ENCODE measurements at regions not wholly inside any gene's neighbourhood (a gene's known extent, or its start where the extent isn't known, plus 50 kb on each side); places are given as distances from the start of the nearest gene placed in this dataset.
"Not testable (repeated sequence)": the region's sequence is repeated elsewhere in the genome, so short reads cannot be mapped to it uniquely, and the experiment has no call there.

DNA sequence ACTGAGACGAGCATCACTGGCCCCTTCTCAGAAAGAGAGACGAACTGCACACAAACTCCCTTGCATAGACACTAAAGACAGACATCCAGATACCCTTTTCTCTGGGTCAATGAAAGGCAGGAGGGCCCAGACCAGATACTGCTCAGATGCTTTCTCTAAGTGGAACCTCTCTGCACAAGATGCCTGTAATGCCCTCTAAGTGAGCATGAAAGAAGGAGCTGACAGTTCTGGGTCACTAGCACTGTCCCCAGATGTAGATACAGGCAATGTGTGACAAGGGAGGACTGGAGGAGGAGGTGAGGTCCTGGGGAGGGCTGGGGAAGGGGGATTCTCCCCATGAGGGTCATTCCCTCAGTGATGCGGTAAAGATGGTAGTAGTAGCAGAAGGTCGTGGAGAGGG, 501.0 kb upstream of the CDH11 start:
- no peak for DNase-seq (ENCODE audit: low read depth in 3 of 3)

DNA sequence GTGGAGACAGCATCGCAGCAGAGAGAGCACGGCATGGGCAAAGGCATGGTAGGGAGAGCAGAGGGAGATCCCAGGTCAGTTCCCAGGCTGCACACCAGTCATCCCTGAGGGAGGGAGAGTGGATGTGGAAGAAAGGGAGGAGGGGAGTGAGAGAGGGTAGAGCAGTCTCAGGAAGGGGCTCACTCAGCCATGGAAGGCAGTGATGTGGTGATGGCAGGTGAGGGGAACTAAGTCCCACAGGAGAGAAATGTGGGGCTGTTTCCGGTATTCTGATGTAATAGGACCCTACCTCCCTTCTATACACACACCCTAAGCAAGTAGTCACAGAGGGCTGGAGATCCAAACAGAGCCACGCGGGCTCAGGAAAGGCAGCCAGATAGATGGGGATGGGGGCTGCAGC, 500.3 kb upstream of the CDH11 start:
- no peak for DNase-seq (ENCODE audit: low read depth in 3 of 3)

DNA sequence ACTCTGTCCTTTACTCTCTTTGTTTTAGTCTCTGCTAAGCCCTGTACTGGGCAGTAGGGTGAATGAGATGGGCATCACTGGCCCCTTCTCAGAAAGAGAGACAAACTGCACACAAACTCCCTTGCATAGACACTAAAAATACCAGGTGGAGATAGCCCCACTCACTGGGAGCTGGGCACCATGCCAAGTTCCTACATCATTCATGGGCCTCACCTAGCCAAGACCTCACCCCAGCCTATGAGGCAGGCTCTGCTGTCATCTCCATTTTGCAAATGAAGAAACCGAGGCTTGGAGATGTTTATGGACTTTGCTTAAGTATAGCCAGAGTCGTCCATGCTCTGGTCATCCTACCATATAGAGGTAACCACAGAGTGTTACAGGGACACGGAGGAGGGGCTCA, 499.8 kb upstream of the CDH11 start:
- no peak for DNase-seq (ENCODE audit: low read depth in 3 of 3)

DNA sequence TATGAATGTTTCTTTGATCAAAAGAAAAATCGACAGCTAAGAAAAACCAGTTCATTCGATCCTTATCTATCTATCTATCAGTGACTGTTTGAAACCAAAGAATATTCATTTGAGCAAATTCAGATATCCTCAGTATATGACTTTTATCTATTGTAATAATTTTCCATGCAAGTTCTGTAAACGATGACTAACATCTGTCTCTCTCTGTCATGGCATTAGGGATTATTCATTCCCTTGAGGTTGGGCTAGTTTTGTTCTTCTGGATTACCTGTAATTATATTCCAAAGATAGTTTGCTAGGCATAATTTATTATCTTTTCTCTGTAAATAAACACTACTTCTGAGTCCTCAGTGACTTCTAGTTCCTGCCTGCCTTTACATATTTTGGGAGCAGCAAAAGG, 497.7 kb upstream of the CDH11 start:
- no peak for DNase-seq (ENCODE audit: low read depth in 3 of 3)

DNA sequence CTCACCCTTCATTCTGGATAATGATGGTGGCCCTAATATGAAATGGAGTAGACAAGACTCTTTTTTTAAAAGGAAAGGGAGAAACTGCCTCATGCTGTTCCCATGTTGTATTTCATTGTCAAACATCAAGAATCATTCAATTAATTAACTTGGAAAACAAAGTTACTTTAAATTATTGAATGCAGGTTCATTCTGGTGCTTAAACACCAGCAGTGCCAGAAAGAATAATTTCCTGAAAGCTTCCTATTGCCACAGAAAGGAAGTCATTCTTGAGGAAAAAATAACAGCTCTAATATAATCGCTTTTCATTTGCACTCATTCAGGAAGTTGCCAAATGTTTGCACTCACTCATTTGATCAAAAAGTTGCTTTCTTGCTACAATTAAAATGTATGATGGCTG, 497.1 kb upstream of the CDH11 start:
- no peak for DNase-seq (ENCODE audit: low read depth in 3 of 3)

DNA sequence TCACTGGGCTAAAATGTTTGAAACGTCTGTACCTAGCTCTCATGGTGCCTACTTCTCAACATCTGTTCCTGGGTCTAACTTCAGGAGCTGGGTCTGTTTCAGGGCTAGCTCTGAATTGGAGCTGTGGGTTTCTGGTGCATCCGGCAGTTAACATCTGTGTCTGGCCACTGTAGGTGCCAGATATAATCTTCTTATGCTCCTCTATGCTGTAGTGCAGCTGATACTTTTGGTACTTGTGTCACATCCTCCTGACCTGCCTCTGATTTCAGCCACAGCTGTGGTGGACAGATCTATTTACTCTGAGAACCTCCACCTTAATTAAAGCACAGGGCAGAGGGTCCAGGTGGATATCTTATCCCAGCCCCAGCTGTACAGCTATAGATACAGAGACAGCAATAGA, 496.5 kb upstream of the CDH11 start:
- no peak for DNase-seq (ENCODE audit: low read depth in 3 of 3)

DNA sequence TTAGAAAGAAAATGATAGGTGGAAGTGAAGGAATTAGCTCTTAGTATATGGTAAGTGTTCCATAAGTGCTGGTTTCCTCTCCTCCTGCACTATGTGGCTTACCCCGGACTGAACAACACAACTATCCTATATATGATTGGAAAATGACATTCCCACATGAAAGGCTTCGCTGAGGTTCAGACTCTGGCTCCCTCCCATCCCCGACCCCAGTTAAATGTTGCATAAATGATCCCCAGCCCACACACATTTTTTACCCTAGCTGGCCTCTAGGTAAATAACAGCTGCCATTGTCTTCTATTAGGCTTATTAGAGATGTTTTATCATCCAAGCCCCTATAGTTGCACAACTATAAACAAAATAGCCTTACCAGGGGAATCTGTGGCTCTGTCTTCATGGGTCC, 495.6 kb upstream of the CDH11 start:
- no peak for DNase-seq (ENCODE audit: low read depth in 3 of 3)

DNA sequence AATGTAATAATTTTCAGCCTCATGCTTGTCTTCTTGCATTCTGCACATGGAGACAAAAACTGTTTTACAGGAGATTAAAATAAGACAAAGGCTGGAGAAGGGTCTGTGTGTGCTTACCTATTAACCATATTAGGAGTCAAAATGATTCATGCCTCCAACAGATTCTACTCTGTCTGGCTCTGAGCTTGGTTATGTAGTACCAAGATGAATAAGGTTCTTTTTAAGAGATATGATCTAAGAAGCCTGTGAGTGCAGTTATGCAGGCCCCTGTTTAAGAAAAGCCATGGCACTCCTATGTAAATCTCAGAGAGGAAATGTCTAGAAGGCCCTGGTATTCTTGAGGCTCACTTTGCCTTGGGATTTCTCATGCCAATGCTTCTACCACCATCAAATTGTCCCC, 486.6 kb upstream of the CDH11 start:
- DNase-seq (ENCODE audit: low read depth in 3 of 3): no peak

DNA sequence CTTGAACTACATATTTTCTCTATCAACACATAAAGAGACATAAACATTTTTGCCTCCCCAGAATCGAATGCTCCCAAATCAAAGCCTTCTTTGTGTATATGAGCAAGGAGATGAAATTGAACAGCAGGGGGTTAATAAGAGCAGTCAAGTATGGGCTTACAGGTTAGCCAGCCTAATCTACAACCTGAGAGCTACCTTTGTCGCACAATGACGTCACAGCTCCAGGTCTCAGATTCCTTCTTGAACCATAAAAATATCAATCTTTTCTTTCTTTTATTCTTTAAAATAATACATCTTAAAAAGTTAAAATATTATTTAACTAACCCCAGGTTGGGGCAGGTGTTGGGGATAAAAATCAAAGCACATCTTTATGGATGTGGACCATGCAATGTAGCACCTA, 482.9 kb upstream of the CDH11 start:
- DNase-seq (ENCODE audit: low read depth in 3 of 3): no peak

DNA sequence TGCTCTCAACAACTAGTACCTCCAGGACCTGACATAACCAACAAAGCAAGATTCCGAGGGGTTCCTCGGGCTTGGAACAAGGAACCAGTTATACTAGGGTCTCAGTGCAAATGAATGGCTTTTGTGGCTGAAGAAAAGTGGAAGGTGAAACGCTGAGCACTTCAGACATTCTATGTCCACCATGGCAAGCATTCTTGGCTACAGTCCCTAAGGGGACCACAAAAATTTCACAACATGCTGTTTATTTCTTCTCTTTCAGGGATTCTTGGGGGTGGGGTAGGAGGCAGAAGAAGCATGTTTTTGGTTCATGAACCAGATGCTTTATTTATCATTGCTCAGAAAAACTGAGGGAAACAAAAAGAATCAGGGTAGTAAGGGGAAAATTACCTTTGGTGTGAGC, 479.9 kb upstream of the CDH11 start:
- DNase-seq (ENCODE audit: low read depth in 3 of 3): no peak

DNA sequence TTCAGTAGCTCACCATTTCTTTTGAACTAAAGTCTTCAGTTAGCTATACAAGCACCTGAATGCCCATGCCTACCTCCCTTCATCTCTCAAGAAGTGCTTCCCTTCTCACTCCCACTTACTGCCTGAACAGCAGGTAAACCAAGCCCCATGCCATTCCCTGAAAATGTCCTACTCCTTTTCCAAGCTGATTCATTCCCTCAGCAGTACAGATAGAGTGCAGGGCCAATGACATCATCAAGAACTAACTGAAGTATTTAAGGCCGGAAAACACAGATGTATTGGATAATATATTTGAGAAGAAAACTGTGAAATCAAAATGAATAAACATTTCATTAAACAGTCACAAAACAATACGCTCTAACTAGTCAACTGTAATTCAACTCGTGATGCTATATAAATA, 478.8 kb upstream of the CDH11 start:
- no peak for DNase-seq (ENCODE audit: low read depth in 3 of 3)

DNA sequence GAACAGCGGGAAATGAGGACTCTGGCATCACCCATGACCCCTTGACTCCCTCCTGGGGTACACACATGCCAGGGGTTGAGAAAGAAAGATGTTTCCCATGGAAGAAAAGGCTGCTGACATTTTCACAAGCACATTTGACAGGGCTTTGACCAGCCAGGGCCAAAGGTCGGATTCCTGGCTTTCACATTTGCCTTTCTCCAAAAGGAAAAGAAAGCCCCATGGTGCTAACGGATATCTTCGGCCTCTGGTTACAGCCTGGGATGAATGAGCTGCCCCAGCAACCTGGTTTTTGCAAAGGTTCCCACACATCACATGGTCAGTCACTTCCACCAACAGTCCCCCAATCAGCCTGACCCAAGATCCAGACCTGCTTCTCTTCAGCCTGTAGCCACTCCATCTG, 478.2 kb upstream of the CDH11 start:
- no peak for DNase-seq (ENCODE audit: low read depth in 3 of 3)

DNA sequence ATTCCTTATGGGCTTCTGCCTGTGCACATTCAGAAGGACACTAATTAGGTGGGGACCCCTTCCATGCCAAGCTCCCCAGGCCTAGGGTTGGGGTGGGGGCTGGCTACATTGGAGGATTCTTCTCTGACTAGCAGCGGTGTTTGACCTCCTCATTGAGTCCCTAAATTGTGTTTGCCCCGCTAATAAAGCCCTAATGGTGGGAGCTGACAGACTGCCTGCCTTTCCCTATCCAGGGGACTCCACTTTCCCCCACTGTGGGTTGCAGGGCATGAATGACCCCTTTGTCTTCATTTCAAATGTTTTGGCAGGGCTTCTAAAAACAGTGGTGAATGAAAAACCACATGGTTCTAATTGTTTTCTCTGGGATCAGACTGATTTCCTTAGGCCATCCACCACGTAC, 476.8 kb upstream of the CDH11 start:
- DNase-seq (ENCODE audit: low read depth in 3 of 3): no peak

DNA sequence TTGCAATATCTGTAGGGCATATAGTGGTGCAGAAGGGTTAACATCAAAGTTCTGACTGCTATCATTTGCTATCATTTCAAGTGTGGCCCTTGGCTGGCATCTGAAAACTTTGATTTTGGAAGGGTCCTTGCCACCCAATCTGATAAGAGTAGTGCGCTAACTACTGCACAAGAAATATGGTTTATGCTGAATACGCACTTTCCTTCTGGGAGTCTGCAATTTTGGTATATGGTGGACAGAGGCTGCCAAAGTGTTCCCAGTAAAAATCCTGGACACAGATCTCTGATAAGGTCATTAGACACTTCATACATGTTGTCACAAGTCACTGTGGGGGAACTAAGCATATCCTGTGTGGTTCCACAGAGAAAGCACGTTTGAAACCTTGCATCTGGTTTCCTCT, 461.6 kb upstream of the CDH11 start:
- no peak for DNase-seq (ENCODE audit: low read depth in 3 of 3)

DNA sequence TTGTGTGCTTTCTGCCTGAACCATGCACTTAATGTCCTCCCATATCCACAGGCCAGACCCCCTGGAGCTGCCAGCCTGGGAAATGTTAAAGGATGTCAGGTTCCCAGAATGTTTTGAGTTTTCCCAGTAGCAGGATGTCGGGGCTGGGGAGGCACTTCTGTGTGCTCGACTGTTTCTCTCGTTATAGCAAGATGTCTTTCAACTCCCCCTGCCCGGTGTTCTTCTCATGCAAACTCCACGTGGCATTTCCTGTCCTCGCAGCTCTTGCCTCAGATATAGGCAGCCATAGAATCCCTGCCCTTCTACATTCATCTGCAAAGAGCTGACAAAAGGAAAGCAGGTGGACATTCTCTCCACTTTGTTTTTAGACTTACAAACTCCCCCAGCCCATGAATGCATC, 457.2 kb upstream of the CDH11 start:
- no peak for DNase-seq (ENCODE audit: low read depth in 3 of 3)

DNA sequence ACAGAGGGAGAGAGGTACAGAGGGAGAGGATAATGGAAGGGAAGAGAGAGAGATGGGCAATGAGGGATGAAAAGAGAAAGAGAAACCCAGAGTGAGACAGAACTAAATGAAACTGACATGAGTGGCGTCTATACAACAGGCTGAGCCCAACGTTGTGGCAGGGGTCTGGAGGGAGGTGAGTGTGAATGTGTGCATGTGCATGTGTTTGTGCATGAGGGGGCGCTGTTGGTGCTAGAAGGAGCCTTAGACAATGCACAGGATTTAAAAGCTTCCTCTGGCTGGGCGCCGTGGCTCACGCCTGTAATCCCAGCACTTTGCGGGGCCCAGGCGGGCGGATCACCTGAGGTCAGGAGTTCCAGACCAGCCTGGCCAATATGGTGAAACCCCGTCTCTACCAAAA, 454.8 kb upstream of the CDH11 start:
- no peak for DNase-seq (ENCODE audit: low read depth in 3 of 3)

DNA sequence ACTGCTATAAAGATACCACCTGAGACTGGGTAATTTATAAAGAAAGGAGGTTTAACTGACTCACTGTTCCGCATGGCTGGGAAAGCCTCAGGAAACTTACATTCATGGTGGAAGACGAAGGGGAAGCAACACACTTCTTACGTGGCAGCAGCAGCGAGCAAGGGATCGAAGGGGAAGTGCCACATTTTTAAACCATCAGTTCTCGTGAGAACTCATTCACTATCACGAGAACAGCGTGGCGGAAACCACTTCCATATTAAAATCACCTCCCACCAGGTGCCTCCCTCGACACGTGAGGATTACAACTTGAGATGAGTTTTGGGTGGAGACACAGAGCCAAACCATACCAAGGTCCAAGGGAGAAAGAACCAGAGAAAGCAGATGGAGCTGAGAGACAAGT, 454.3 kb upstream of the CDH11 start:
- DNase-seq (ENCODE audit: low read depth in 3 of 3): no peak

DNA sequence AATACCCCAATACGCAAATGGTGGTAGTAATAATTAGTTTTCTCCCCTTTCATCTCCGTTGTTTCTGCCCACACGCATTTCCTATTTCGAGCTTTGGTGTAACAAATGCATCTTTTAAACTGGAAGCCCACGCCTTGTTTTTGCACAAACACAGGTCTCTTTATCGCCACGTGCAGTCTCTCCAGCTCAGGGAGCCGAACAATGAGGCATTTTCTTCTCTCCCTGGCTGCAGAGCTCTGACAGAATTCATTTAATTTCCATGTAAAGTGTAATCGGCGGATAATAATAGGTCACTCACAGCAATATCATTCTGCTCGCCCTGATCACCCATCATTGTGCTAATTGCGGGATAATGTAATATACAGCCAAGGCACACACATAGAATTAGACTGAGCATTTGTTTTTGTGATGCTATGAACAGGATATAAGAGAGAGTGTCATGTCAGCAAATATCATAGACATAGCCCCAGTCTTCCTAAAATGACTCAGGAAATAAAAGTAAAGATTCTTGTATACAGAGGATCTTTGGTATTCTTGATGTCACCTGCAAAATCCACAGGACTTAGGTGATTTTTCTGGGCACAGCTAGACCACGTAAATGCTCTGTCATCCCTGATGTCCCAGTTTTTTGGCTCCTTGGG, 452.6 kb upstream of the CDH11 start:
- no peak for DNase-seq (ENCODE audit: low read depth in 3 of 3)

DNA sequence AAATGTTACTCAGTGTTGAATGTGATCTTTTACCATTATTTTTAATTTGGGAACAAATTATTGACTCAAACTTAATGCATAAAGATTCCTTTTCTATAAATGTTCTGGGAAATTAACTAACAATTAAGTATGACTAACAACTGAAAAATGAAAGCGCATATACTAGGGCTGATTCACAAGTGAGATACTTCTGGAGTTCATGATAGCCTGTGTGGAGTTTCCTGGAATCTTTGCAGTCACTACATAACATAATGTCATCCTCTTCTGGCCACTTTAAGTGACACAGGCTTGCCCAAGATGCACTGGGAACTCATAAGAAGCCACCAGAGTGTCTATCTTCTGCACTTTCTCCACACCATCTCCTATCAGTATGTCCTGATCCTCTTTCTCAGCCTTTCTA, 450.3 kb upstream of the CDH11 start:
- DNase-seq (ENCODE audit: low read depth in 3 of 3): no peak

DNA sequence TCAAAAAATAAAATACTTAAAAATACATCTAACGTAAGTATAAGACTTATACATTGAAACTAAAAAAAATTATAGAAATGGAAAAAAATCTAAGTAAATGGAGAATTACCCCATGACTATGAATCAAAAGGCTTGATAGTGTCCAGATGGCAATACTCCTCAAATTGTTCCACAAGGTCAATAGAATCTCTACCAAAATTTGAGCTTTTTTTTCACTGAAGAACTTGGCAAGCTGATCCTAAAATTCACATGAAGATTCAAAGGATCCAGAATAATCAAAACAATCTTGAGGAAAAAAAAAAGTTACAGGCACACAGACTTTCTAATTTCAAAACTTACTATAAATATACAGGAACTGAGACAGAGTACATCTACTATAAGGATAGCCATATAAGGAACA, 448.4 kb upstream of the CDH11 start:
- DNase-seq (ENCODE audit: low read depth in 3 of 3): no peak

DNA sequence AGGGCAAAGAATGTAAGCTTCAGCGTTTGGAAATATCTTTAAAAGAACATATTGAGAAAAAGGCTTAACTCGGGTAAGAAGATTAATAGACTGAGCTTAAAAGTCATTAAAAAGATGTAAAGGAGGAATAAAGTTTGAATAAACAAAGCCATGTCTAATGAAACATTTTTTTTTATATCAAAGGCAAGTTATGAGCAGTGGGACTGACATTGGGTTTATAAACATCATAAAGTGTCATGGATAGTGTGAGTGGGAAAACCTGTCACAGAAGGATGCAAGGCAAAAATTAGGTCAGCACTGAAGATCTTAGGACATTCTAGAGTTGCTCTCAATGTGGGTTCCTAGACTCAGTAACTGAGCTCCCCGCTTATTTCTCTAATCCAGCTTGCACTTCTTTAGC, 438.0 kb upstream of the CDH11 start:
- DNase-seq (ENCODE audit: low read depth in 3 of 3): no peak

DNA sequence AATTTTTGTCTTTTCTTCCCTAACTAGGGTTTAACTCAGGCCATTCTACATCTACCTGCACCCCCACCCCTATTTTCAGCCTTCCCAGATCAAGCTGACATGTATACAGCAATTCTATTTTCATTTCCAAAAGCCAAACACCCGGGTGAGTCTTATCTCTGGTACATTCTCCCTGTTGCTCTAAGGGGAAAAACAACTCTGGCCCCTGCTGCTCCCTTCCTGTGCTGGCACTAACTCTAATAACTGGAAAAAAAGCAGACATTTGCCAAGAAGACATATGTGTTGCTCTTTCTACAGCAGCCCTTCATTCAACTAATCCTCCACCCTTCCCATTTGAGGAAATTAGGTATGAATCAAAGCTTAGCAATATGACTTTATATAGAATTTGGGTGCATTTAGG, 427.8 kb upstream of the CDH11 start:
- DNase-seq (ENCODE audit: low read depth in 3 of 3): not testable (repeated sequence)

DNA sequence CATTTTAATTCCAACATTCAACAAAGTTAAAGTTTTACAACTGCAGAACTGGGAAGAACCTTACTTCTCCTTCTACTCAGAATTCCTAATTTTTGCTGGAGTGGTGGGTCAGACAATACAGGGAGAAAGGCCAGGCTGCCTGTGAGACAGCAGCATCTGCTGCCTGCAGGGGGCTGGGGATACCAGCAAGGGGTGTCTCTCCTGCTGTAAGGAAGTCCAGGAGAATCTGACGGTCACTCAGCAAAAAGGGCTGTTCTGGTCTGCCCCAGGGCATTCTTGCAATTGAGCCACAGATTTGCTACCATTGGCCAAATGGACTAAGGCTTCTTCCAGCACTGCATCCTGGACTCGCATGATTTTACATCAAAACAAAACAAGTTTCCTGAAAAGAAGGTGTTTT, 426.6 kb upstream of the CDH11 start:
- no peak for DNase-seq (ENCODE audit: low read depth in 3 of 3)

DNA sequence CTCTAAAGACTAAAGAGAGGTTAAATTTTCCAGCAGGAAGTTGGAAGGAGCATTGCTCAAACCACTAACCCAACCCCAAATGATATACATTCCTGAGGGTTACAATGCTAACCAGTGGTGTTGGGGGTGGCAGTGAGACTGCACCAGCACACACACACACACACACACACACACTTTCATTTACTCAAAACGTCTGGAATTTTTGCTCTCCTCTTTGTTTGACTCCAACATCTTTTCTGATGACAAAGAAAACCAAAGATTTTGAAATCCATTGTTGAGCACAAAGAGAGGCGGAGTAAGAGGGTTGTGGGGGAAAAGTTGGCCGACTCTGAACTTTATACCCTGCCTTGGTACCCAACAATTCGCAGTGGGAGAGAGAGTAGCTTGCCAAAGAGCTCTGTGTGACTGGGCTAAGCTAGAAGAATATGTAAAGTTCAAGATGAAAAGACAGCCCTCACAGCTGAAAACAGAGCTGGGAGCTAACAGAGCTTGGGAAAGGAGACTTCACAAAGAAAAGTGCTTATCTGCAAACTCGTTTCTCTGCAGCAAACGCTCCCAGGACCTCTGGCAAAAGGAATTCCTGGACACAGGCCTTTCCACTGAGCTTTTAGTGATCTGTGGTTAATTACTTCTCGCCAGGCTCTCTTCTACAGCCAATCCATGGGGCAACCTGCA, 426.0 kb upstream of the CDH11 start:
- DNase-seq (ENCODE audit: low read depth in 3 of 3): no peak

Measured in stimulated activated CD4-positive, alpha-beta T cell treated with anti-CD3 and anti-CD28 coated beads, TNF-alpha, amount 100 ng/mL, for 48 hours (primary cell).